HG02973 (cell line): ENCODE measurements at regions not wholly inside any gene's neighbourhood (a gene's known extent, or its start where the extent isn't known, plus 50 kb on each side); places are given as distances from the start of the nearest gene placed in this dataset.
"Not testable (repeated sequence)": the region's sequence is repeated elsewhere in the genome, so short reads cannot be mapped to it uniquely, and the experiment has no call there.

Experiments used
- ATAC-seq: cut with Tn5 transposase; IDR thresholded peaks from one replicate; pipeline ENCODE4 v1.9.1; 2021; ENCODE audit warnings: moderate library complexity; ENCODE audit not compliant: unreplicated experiment

DNA sequence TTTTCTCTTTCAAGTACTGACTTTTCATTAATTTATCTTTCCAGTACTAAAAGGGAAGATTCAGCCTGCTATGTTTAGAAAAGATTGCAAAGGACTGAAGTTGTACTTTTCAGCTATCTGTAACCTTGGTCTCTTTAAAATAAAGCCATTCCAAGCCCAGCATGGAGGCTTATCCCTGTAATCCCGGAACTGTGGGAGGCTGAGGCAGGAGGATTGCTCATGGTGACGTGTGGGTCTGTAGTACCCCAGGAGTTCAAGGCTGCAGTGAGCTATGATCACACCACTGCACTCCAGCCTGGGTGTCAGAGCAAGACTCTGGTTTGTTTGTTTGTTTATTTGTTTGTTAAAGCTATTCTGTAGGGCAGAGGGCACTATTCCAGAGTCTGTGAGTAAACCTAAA is 50.6 kb upstream of the TMEM170B start:
- ATAC-seq: no peak

DNA sequence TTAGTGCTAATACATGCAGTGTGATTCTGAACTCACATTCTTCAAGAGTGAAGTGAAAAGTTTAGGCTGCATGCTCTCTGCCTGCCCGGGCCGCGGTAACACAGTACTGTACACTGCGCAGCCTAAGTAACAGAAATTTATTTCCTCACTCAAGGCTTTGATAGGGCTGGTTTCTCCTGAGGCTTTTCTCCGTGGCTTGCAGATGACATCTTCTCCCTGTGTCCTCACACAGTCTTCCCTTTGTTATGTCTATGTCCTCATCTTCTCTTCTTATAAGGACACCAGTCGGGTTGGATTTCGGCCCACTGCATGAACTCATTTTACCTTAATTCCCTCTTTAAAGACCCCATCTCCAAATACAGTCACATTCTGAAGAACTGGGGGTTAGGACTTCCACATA is 51.1 kb upstream of the TMEM170B start:
- ATAC-seq: no peak

DNA sequence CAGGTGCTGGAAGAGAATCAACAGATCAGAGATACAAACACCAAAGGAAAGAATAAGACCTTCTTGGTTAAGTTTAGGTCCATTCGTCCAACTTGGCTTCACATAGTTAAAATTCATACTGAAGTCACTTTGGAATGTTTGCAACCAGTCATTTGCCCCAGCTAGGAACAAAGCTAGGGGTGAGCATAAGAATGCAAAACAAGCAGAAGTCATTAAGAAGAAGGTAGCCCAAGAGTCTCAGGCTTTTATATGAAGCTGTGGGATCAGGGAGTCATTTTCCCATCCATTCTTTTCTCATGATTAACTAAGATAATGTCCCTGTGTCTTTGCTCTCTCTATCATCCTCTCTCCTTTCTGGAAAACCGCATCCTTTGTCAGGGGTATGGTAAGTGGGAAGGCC is 51.5 kb upstream of the TMEM170B start:
- ATAC-seq: no peak

DNA sequence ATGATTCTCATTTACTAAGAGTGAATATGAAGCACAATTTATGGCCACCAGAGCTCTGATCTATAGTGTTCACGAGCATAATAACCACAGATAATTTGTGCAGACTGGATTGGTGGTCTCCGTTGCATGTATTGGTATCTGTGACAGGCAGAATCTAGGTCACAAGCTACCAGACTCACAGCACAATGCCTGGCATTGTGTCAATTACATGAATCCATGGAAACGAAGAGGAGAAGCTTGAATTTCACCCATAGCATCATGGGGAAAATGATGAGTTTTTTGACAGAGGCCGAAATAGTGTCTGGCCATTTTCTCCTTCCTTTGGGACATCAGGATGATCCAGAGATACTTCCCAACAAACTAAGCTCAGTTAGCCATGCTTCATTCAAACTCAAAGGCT is 52.3 kb upstream of the TMEM170B start:
- ATAC-seq: no peak

DNA sequence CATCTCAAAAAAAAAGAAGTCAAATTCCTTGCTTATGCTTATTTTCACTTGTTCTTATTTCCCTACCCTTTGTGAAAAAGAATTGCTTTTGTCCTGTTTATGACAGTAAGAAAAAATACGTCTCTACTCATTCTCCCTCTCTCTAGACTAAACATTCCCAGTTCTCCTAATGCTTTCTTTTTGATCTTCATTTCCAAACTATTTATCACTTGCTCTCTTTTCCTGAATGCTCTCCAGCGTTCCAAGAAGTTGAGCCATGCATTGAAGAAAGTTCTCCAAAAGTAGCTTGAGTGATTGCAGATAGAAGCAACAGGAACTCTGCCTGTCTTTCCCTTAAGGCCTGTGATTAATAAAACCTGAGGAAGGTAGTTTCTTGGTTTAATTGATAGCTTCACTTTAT is 53.1 kb upstream of the TMEM170B start:
- ATAC-seq: no peak

DNA sequence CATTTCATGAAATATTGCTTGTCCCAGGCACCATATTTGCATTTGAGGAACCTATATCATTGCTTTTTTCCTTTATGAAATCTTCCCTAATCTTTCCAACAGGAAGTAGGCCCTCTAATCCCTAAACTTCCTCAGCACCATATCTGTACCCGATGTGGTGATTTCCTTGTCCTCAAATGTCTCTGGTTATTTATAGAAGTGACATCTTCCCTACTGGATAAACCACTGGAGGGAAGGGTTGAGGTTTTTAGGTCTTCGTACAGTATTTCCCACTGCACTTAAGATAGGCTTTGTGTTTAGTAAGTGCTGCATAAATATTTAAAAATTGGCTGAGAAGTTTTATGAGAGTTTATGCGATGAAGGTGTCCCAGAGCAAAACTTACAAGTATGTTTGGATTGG is 54.9 kb upstream of the TMEM170B start:
- no peak for ATAC-seq

DNA sequence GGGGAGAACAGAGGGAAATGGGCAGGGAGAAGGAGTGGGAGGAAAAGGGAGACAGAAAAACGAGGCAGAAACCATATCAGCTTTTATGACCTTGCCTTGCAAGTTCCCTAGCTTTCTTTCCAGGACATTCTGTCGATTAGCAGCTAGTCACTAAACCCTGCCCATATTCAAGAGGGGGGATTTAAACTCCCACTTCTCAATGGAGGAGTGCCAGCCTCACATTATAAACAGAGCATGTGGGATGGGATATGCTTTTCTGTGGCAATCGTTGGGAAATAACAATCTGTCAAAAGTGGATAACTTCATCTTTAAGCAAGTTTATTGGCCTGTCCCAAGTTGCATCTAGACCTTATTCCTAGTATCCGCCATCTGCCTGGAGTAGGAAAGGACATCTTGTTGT is 57.0 kb upstream of the TMEM170B start:
- no peak for ATAC-seq

DNA sequence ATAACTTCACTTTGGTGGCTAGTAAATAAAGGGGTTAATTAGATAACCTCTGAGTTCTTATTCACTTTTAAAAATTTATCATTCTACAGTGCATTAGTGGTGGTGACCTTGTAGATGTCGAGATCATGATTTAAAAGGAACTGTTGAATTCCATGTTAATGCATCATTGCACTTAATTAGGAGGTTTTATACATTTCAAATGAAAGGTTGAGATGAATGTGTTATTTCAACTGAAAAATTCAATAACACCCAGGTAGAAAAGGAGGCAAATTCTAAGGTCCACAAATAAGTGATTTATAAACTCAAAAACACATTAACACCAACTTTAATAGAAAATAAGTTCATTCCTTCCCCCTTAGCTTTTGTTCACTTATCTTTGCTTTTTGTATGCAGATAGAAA is 58.3 kb upstream of the TMEM170B start:
- no peak for ATAC-seq

DNA sequence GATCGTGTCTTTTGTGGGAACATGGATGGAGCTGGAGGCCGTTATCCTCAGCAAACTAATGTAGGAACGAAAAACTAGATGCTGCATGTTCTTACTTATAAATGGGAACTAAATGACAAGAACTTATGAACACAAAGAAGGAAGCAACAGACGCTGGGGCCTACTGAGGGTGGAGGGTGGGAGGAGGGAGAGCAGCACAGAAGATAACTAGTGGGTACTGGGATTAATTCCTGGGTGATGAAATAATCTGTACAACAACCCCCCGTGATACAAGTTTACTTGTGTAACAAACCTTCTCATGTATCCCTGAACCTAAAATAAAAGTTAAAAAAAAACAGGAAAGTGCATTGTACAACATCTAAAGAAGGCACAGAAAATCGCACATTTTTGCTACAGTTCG is 59.0 kb upstream of the TMEM170B start:
- ATAC-seq: no peak

DNA sequence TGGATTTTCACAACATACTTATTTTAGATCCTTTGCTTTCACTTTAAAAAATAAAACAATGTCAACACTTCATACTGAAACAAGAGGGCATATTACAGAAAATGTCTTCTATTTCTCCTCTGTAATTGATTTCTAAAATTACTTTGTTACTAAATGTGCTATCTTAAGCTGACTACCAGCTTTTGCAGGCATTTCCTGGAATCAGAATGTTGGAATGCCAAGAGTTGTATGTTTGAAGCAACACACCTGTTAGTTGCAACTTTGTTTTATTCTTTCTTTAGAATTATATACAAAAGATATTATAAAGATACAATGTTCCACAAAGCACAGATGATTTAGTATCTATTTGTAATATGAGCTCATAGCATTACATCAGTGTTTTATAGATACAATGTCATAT is 62.5 kb upstream of the TMEM170B start:
- ATAC-seq: no peak

DNA sequence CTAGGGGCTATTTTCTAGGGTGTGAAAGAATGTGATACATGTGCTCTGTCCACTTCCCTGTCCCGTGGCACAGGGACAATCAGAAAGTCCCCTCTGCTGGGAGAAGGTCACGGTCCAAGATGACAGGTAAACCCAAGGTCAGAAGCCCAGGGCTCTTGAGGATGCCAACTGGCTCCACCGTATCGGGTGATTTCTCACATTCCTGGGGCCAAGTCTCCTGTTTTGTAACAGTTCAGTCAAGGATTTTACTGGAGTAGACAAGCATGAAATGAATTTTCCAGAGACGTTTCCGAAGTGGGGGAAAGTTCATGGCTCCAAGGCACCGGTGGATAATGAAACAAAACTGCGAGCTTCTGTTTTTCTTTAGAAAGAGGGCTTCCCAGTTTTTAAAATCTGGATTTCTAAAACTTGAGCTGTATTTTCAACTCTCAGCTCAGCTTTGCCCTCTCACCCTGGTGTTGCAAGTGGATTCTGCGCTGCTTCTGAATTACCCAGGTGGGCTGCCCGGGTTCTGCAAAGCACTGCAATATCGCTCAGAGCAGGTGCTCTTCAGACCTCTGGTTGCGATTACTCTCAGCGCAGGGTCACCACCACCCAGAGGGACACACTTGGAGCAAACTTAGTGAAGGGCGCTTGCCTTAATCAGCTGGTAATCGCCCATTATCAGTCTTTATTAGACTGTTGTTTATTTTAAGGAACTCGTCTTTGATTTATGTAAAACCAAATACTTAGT is 64.4 kb upstream of the TMEM170B start:
- ATAC-seq: no peak

DNA sequence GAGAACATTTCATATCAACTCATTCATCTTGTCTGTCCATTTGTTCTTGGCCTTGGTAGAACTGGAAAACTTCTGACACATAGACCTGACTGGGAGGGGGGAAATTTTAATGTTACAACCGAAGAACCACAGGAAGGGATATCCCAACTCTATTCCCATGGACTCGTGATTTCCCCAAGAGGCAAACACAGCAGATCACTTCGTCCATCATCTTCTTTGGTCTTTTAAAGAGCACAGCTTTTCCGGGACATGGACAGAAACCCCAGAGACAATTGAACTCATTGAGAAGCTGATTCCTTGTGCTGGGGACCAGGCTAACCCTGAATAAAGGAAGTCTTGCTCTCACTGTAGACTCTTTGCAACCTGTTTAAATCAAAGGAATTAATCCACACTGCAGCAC is 66.3 kb upstream of the TMEM170B start:
- ATAC-seq: no peak

DNA sequence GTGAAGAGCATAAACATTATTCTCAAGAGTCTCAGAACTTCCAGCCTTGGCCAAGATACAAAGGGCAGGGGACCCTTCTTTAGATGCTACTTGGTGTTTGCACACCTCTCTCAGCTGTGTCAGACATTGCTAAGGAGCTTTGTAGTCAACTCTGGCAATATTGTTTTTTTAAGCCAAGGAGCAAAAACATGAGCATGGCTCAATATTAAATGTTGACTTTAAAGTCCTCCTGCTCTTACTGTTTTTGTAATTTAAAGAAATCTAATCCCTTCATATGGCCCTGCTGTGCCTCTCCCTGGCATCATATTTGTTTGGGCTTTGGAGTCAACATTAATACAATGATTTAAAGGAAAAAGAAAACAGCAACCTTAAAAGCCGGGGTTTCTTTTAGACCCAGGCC is 67.9 kb upstream of the TMEM170B start:
- ATAC-seq: no peak

DNA sequence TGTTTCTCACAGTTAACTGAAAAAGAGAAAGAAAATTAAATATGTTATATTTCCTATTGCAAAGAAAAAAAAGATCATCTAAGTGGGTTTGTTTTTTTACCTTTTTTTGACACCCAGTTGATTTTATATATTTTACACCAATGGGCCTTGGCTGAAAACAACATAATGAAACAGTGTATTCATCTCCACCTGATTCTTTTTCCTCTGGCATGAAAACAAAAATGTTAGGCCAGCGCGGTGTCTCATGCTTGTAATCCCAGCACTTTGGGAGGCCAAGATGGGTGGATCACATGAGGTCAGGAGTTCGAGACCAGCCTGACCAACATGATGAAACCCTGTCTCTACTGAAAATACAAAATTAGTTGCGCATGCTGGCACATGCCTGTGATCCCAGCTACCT is 69.3 kb upstream of the TMEM170B start:
- not testable (repeated sequence) for ATAC-seq

DNA sequence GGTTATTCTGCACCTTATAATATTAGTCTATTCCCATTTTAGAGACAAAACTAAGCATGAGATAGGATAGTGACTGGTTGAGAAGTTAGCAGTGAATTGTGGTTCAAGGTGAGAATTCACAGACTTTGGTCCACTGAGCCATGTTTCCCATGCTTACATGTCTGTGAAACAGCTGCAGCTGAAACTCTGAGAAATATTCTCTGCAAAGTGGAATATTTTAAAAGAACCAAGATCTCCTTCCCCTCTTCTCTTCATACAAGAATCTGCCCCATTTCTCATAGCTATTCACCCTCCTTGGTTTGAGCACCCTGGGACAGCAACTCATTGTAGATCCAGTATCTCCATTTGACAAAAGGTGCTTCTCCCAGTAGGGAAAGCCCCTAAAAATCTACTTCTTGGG is 70.2 kb upstream of the TMEM170B start:
- ATAC-seq: peak; percentile 56

DNA sequence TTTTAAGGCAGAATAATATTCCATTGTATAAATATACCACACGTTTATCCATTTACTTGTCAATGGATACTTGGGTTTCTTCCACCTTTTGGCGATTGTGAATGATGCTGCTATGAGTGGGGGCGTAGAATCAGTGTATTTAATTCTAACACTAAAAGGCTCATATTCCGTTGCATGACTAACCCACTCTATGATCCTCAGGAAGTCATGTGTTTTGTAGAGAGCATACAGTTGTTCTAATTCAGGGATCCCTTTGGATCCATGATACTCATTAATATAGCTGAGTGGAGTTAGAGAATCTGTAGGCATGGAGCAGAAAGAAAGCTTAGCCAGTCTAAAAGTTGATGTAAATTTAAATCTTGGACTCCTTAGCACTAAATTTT is 74.2 kb upstream of the TMEM170B start:
- no peak for ATAC-seq

DNA sequence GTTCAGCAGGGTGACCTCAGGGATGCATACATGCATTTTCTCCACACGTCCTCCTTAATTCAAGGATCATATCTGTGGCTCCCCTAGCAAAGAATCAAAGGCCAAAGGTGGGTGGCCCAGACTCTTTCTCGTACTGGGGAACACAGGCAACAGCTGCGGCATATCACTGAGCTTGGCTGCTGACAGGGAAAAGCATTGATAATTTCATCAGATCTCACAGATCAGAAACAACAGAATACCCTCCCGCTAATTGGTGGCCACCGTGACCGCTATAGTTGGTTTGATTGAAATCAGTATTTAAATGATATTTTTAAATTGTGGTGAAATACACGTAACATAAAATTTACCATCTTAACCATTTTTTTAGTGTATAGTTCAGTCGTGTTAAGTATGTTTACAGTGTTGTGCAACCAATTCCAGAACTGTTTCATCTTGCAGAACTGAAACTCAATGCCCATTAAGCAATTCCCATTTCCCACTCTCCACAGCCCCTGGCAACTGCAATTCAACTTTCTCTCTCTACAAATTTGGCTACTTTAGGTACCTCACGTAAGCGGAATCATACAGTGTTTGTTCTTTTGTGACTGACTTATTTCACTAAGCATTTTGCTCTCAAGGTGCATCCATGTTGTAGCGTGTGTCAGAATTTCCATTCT is 74.7 kb upstream of the TMEM170B start:
- no peak for ATAC-seq

DNA sequence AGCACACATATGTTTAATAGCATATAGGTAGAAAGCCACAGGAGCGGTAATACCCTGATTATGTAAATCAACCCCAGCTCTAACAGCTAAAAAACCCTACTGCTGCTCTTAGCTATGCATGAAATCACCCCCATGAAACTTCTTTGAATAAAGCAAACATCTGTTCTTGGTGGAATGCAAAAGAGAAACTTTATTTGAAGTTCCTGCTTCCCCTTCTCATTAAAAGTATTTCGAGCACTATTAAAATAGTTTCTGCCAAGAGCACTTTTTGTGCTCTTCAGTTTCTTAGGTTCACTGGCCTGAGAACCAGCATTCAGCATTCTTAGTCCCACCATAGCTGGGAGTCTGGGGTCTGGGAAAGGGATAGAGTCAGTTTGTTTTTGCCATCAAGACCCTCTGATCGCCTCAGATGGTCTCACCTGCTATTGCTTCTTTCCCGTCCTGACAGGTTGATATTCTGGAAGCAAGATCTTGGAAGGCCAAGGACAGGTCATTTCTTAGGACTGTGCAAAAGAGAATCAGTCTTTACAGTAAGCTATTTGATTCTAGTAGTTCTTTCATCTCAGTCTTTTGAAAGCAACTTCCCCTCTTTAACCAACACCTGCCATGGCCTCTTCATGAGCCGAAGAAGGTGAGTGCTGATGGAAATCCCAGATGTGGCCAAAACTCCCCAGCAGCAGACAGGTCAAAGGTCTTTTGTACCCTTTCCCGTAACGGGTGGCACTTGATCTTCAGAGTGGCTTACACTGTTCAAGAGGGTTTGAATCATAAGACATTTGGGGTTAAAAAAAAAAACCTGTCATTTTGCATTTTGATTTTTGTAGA is 76.5 kb upstream of the TMEM170B start:
- peak; percentile 73 for ATAC-seq

DNA sequence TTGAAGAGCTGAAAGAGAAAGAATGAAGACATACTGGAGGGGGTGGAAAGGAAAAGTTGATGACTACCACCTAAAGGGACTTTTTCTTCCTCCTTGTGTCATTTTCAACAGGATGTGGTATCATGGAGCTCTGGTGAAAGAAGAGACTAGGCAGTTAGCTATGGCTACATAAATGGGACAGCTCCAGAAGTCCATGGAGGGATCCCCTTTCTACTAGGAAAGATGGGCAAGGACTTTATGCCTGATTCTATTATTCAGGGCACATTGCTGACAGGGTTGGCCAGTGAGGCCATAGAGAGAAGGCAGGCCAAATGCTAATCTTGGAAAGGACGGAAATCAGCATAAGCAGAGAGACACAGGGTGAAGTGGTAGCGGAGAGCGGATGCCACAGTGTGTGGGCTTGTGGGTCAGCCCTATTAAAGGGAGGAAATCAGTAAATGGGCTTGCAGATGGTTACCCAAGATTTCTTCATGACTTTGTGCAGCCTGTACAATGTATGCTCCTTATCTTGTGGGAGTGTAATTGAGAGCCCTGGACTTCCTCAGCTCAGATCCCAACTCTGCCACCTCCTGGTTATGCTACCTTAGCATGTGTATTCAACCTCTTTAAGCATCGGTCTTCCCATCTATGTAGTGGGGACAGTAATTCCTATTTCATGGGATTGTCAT is 77.4 kb upstream of the TMEM170B start:
- no peak for ATAC-seq

DNA sequence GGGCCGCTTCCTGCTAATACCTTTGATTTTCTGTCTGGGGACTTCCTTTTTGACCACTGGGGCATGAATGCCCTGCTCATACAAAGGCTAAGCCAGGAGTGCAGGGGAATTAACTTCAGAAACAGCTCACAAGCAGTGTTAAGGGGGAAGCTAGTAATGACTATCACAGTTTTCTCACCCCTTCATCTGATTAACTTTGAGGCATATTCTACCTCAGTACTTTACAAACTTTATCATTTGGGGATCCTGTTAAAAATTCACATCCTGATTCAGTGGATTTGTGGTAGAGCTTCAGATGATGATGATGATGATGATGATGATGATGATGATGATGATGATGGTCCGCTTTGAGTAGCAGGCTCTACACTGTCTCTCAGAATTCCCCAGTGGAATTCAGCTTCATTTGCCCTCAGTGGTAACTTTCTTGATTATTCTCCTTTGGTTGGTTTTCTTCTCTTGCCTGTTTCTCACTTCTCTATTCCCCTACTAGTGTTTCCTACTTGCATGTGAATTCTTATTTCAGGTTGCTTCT is 78.4 kb upstream of the TMEM170B start:
- ATAC-seq: peak; percentile 48

DNA sequence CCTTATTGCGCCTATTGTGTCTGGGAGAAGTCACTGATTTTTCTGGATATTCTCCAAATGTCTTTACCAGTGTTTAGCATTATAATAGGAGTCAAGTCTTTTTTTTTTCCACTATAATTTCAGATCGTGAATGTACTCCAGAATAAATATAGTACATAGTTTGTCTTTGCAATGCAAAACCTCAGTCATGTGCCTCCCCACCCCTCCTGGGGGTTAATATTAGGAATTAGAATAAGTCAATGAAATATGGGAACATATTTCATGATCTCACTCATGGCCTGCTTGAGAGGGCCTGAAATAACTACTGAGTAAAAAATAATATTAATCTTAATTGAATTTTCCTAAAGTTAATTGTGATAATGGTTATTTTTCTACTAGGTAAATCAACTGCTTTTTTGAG is 79.0 kb upstream of the TMEM170B start:
- ATAC-seq: no peak
